Prostate gland (tissue), 2 donors: ENCODE measurements at regions not wholly inside any gene's neighbourhood (a gene's known extent, or its start where the extent isn't known, plus 50 kb on each side); places are given as distances from the start of the nearest gene placed in this dataset.
"Not testable (repeated sequence)": the region's sequence is repeated elsewhere in the genome, so short reads cannot be mapped to it uniquely, and the experiment has no call there.

Source experiments
- DNase-seq: peaks from one replicate; pipeline ENCODE4 v3.0.0-alpha.2; 2019; ENCODE audit warnings: low spot score
- H3K27ac ChIP-seq, 2 donors: fragments of 200-600 bp; sonication (generic); 2 replicates each; pipeline ENCODE4 v1.5.1; 2017 to 2019
- H3K27me3 ChIP-seq: fragments of 200-600 bp; sonication (generic); replicated peaks from 2 replicates; pipeline ENCODE4 v1.5.1; 2019; ENCODE audit not compliant: insufficient read depth
- H3K36me3 ChIP-seq, 2 donors: fragments of 200-600 bp; sonication (generic); 1 replicate in 1 of 2; 2 replicates in 1 of 2; pipeline versions ENCODE4 v1.5.1 to v1.8.1; 2017 to 2019
- H3K4me1 ChIP-seq: fragments of 200-600 bp; sonication (generic); replicated peaks from 2 replicates; pipeline ENCODE4 v1.5.1; 2019
- H3K4me3 ChIP-seq, 2 donors: fragments of 200-600 bp; sonication (generic); 2 replicates each; pipeline ENCODE4 v1.5.1; 2017 to 2019
- H3K9me3 ChIP-seq: fragments of 200-600 bp; sonication (generic); 2 replicates; pipeline ENCODE4 v1.5.1; 2017
- POLR2A ChIP-seq: fragments of 450-650 bp; IDR thresholded peaks from one replicate; pipeline ENCODE4 v1.6.1; 2016; ENCODE audit warnings: antibody characterized with exemption, mild to moderate bottlenecking
- POLR2AphosphoS5 ChIP-seq: sonication (generic); formaldehyde crosslinking; IDR thresholded peaks from one replicate; pipeline ENCODE4 v1.6.1; 2017; ENCODE audit warnings: antibody characterized with exemption
- WGBS: methylation state at CpG from one replicate; pipeline ENCODE4 v1.1.5; 2018; 5-methylcytosine and 5-hydroxymethylcytosine counted together
- intact Hi-C: fragments of 100-400 bp; cut with DNase I; formaldehyde crosslinking; loops from one replicate; pipeline ENCODE4 v1.14.2; 2022
- TF ChIP-seq, protein P1 (sequence below), 4 experiments: fragments of 200-600 bp in 2 of 4; fragments of 450-650 bp in 2 of 4; sonication (generic) in 2 of 4; IDR thresholded peaks; 1 replicate in 3 of 4; 2 replicates in 1 of 4; pipeline ENCODE4 v1.5.1; 2016 to 2019; ENCODE audit warnings: antibody characterized with exemption in 4 of 4, mild to moderate bottlenecking in 2 of 4, moderate library complexity in 2 of 4

DNA sequence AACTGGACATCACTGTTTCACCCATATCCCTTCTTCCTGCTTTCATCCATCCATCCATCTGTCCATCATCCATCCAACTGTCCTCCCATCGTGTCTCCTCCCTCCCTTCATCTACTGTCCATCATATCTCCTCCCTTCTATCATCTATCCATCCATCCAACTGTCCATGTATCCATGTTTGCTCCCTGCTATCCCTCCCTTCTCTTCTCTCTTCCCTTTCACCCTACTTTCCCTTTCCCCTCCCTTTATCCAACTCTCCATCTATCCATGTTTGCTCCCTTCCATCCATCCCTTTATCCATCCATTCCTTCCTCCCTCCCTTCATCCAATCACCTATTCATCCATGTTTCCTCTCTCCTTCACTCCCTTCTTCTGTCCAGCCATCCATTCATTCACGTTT, 92.6 kb upstream of the CTBP2 start:
- intact Hi-C loops: no loop called here
- H3K27me3 ChIP-seq: no peaks in the 10 kb centered on the region

DNA sequence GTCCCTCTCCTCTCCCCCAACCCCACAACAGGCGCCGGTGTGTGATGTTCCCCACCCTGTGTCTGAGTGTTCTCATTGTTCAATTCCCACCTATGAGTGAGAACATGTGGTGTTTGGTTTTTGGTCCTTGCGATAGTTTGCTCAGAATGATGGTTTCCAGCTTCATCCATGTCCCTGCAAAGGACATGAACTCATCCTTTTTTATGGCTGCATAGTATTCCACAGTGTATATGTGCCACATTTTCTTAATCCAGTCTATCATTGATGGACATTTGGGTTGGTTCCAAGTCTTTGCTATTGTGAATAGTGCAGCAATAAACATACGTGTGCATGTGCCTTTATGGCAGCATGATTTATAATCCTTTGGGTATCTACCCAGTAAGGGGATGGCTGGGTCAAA, 90.5 kb upstream of the CTBP2 start:
- 96% methylated on average over 4 of the region's 4 CpGs for WGBS
- H3K27me3 ChIP-seq: not testable (repeated sequence)

More for the DNA sequence above, 92.6 kb upstream of the CTBP2 start:
- Histone ChIP-seq H3K9me3 (no peaks in the 10 kb centered on the region), H3K4me3 (no peak overlapping the region), H3K27ac (no peak overlapping the region), H3K4me1 (no peaks in the 10 kb centered on the region), H3K36me3 (no peaks in the 10 kb centered on the region)
- TF ChIP-seq POLR2AphosphoS5 (no peak), POLR2A (no peak)
- TF ChIP-seq, protein P1, sequence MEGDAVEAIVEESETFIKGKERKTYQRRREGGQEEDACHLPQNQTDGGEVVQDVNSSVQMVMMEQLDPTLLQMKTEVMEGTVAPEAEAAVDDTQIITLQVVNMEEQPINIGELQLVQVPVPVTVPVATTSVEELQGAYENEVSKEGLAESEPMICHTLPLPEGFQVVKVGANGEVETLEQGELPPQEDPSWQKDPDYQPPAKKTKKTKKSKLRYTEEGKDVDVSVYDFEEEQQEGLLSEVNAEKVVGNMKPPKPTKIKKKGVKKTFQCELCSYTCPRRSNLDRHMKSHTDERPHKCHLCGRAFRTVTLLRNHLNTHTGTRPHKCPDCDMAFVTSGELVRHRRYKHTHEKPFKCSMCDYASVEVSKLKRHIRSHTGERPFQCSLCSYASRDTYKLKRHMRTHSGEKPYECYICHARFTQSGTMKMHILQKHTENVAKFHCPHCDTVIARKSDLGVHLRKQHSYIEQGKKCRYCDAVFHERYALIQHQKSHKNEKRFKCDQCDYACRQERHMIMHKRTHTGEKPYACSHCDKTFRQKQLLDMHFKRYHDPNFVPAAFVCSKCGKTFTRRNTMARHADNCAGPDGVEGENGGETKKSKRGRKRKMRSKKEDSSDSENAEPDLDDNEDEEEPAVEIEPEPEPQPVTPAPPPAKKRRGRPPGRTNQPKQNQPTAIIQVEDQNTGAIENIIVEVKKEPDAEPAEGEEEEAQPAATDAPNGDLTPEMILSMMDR (IDR thresholded peaks at IDR 0.05): no peak
- DNase-seq: no peak
- WGBS: 75% methylated on average over 2 of the region's 2 CpGs

DNA sequence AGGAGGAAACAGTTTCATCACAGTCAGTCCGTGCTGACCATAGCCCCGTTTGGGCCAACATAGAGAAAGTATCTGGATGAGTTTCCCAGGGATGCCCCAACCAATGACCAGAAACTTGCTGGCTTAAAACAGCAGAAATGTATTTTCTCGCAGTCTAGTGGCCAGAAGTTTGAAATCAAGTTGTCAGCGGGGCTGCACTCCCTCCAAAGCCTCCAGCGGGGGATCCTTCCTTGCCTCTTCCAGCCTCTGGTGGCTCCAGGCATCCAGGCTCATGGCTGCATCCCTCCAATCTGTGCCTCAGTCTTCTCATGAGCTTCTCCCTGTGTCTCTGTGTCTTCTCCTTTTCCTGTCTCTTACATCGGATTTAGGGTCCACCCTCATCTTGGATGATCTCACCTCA, 89.6 kb upstream of the CTBP2 start:
- no peak overlapping the region for H3K27ac ChIP-seq
- TF ChIP-seq, protein P1 (IDR thresholded peaks at IDR 0.05): no peak
- TF ChIP-seq POLR2AphosphoS5 (no peak), POLR2A (no peak)
- DNase-seq: no peak
- intact Hi-C loops: no loop called here
- WGBS: 74% methylated on average over 6 of the region's 6 CpGs
- no peaks in the 10 kb centered on the region for H3K9me3 ChIP-seq
- no peaks in the 10 kb centered on the region for H3K27me3 ChIP-seq
- H3K4me3 ChIP-seq: no peak overlapping the region
- H3K4me1 ChIP-seq: no peaks in the 10 kb centered on the region
- H3K36me3 ChIP-seq: no peaks in the 10 kb centered on the region

More for the DNA sequence above, 90.5 kb upstream of the CTBP2 start:
- H3K9me3 ChIP-seq, H3K36me3 ChIP-seq, H3K4me1 ChIP-seq, H3K4me3 ChIP-seq, H3K27ac ChIP-seq, intact Hi-C loops, DNase-seq: not testable (repeated sequence)

DNA sequence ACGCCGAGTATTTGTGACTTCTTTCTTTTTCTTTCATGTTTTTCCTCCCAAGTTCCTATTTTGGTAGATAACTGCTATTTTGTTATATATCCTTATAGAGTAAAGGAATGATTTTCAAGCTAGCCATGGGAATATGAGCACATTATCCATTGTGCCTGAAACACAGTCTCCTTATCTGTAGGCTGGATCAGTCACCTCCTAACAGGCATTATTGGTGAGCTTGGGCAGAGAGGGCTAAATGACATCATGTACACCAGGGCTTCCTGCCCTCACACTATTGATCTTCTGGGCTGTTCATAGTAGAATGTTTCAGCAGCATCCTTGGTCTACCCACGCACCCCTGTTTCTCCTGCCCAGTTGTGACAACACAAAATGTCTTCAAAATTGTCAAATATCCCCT, 88.1 kb upstream of the CTBP2 start:
- H3K4me1 ChIP-seq: no peaks in the 10 kb centered on the region
- no peak for DNase-seq
- 77% methylated on average over 3 of the region's 3 CpGs for WGBS
- H3K4me3 ChIP-seq: no peak overlapping the region
- intact Hi-C loops: no loop called here
- TF ChIP-seq POLR2A (no peak), POLR2AphosphoS5 (no peak)
- TF ChIP-seq, protein P1 (IDR thresholded peaks at IDR 0.05): no peak
- no peaks in the 10 kb centered on the region for H3K9me3 ChIP-seq
- H3K36me3 ChIP-seq: no peaks in the 10 kb centered on the region
- no peaks in the 10 kb centered on the region for H3K27me3 ChIP-seq
- no peak overlapping the region for H3K27ac ChIP-seq

DNA sequence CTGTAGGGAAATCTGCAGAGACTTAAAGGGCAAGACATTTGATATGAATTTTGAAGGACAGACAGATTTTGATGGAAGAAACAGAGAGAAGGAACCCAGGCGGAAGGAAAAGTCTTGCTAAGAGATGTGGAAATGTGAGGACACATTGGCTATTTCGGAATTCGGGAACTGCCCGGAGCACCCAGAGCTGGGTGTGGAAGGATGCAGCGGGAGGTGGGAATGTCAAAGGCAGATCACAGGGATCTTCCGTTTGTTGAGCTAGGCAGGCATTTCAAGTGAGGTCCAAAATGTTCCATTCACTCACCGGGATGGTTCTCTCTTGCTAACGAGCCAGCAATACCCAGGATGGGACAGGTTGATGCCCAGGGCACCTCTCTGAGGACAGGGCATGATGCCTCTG, 87.2 kb upstream of the CTBP2 start:
- Histone ChIP-seq H3K27ac (no peak overlapping the region), H3K36me3 (no peaks in the 10 kb centered on the region), H3K27me3 (no peaks in the 10 kb centered on the region), H3K4me3 (no peak overlapping the region), H3K9me3 (no peaks in the 10 kb centered on the region), H3K4me1 (no peaks in the 10 kb centered on the region)
- TF ChIP-seq POLR2A (no peak), POLR2AphosphoS5 (no peak)
- TF ChIP-seq, protein P1 (IDR thresholded peaks at IDR 0.05): no peak
- WGBS: 81% methylated on average over 8 of the region's 8 CpGs
- DNase-seq: no peak
- intact Hi-C loops: no loop called here
